UCSD-AML1 (cell line): ENCODE measurements at regions not wholly inside any gene's neighbourhood (a gene's known extent, or its start where the extent isn't known, plus 50 kb on each side); places are given as distances from the start of the nearest gene placed in this dataset.

Experiments used
- DNase-seq: peaks from one replicate; lab custom pipeline; 2025; ENCODE audit not compliant: unreplicated experiment; lab: John Stamatoyannopoulos, UW

GRCh38 chr2:149679286-149679685, 91.7 kb upstream of the MMADHC start:
- no peak for DNase-seq

DNA sequence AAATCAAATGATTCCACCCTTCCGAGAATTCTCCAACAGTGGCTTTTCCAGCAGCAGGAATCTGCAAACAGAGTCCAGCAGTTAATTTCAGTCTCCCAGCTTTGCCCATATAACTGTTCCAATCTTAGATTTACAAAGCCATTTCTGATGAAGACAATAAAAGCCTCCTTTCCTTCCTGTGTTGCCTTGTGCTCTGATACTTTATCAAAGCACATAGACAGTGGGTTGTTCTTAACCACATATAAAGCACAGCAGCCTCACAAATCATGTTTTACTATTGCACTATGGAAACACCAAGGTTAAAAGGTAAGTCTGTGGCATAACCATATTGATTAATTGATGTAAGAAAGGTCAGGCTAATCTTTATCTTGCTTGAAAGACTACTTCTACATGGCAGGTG, 89.8 kb upstream of the MMADHC start:
- no peak for DNase-seq

DNA sequence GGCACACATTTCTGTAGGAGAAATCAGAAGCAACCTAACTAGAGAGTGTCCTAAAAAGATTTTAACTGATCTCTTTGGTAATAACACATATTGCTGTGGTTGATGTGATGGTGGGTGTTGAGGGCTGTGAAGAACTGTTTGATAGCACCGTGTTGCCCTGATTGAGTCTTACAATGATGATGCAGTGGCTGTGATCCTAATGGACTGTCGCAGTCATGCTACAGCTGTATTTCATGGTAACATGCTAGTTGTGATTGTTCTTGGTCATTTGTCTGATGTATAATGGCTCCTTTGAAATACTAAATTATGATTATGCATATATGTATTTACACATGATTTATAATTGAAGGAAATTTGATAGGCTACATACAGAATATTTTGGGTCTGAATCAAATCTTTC, 82.5 kb upstream of the MMADHC start:
- no peak for DNase-seq

- no peak for DNase-seq
These were observed 79.3 kb upstream of the MMADHC start for GRCh38 chr2:149666809-149667320.

GRCh38 chr2:149664896-149665295, 77.3 kb upstream of the MMADHC start:
- no peak for DNase-seq

DNA sequence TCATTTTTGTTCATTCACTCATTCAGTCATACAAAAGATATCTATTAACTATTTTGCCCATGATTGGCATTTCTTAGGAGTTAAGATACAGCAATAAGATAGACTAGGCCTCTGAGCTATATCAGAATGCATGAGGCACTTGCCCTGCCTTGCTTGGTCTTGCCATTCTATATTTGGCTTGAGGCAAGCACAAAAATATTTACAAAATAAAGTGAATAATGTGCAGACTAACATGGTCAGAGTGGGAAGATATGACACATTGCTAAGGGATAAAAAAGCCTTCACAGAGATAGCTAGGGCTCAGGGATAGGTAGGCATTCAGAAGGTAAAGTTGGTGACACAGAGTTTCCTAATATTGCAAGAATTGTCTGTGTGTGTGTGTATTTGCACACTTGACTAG, 75.0 kb upstream of the MMADHC start:
- no peak for DNase-seq

GRCh38 chr2:149661844-149662243, 74.3 kb upstream of the MMADHC start:
- no peak for DNase-seq

DNA sequence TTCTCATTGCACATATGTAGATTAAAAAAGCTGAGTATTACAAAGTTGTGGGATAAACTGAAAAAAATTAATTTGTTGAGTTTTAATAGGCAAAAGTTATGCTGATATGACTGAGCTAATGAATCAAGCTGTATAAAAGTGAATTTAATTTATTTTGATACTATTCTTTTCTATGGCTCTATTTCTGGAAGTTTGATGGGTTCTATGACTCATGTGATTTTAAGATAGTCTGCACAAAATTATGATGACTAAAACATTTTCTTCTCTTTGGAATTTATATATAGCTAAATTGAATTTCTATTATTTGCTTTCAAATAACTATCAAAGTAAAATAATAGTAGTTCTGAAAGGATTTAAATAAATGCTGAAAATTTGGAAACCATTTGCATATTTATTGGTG, 71.0 kb upstream of the MMADHC start:
- no peak for DNase-seq

DNA sequence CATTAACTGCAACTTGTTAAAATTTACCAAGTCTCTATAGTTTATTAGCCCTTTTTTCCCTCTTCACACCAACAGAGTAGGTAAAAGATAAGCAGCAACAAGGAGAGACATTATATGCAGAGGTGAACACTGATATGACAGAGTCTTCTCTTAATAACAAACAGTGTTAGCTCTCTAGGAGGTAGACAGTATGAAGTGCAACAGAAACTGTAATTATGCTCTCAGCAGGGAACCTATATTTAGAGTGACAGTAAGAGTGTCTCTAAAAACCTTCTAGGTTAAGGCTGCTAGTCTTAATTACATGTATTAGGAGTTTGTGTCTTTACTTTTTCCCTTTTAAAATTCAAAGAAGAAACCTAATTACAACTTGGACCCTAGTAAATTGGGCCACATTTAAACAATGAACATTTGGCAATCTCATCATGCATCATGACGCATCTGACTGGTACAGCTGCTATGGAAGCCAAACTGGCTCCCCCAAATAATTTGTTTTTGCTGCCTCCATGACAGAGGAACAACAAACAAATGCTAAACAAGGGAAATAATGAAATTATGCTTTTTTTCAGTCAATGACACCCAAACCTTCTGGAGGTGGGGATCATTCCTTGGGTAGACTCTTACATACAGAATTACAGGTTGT, 69.9 kb upstream of the MMADHC start:
- DNase-seq, result no peak

DNA sequence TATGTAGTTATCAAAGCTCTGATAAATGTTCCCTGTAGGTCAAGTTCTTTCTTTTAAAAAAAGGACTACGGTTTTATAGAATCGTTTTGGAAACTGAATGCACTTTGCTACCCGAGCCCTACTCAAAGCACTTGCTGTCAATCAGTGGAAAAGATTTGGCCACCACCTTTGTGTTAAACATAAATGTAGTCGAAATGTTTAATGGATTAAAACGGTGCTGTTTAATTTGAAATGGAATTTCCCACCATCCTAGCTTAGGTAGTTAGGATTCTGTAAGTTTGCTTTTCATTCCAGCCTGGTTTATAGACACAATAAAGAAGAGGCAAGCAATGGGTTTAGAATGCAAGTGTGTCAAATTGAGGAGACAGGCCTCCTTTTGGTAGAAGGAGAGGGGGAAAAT, 69.4 kb upstream of the MMADHC start:
- no peak for DNase-seq

DNA sequence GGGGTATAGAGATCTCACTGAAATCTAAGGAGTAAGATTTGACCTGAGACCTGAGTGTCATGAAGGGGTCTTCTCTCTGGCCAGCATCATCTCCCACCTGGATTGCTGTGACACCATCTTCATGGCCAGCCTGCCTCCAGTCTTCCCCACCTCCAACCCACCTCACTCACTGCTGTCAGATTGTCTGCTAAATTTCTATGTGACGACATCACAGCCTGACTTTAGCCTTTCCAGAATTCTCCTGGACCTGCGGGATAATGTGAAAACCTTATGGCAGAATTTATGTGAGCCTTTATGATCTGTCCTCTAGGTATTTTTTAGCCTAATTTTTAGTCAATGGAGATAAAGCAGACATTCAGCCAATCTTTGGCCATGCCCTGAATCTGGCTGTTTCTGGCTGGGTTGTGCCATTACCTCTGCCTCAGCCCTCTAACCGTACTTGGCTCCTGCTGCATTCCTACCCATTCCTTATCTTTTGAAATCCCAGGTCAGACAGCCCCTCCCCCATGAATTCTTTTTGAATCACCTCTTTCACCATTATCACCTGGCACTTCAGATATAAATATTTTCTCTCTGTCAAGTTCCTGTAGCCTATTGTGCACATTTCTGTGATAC, 66.4 kb upstream of the MMADHC start:
- no peak for DNase-seq

- DNase-seq, result no peak
These were observed 65.4 kb upstream of the MMADHC start for GRCh38 chr2:149652926-149653325.

DNA sequence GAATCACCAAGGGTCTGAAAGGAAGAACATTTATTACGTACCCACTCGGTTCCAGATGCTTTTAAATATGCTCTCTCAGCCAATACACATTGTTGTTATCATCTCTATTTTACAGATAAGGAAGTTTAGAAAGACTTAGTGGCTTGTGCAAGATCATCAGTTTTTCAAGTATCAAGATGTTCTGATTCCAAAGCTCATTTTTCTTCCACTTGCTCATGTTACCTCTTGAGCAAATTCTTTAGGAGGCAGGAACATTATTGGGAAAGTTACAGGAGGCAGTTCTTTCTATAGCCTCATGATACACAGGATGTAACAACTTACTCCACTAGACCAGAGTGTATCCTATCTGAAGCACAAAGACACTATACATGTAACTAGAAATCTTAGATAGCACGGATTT, 65.0 kb upstream of the MMADHC start:
- DNase-seq, result no peak

- no peak for DNase-seq
These were observed 63.7 kb upstream of the MMADHC start for GRCh38 chr2:149651229-149651628.

DNA sequence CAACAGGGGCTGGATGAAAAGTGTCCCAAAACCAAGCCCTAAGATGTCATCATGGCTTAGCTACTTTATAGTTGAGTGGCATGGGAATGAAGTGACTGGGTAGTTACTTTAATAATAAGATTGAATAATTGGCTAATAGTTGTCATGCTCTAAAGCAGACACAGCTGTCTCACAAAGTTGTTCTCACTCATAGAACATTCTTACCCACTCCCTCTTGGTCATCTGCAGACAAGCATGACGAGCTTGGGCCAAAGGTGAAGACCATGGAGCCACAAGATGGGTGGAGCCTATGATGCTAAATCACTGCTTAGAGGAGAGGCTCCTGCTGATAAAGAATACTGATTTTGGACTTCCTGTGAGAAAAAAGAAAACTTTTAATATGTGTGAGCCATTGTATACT, 62.4 kb upstream of the MMADHC start:
- DNase-seq, result no peak

DNA sequence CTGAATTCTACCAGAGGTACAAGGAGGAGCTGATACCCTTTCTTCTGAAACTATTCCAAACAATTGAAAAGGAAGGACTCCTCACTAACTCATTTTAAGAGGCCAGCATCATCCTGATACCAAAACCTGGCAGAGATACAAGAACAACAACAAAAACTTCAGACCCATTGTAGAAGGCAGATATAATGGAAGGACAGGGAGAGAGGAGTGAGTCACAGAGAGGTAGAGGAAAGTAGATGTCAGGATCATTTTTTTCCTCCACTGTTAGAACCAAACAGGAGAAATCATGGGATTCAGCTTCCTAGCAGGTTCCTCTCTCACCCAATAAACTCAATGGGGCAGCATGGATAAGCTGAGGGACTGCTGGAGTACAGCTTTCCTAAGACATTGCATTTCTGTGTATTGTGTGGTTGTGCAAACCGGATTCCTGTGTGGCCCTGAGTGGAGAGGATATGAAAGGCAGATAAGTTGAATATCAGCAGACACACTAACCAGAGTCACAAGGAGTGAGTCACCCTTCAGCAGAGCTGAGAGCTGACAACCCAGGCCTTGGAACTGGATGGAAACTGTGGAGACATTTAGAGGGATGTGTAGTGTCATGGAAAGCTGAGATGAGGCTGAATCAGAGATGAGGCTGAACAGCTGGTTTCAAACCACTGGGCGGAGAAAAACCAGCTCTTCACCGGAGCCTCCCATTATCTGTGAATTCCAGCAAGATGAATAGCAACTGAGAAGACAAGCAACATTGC, 60.9 kb upstream of the MMADHC start:
- DNase-seq, result peak; percentile 23

- no peak for DNase-seq
These were observed 57.8 kb upstream of the MMADHC start for GRCh38 chr2:149645391-149645790.
